Inflammatory macrophage treated with lipopolysaccharide for 4 hours (primary cell): ENCODE measurements at regions not wholly inside any gene's neighbourhood (a gene's known extent, or its start where the extent isn't known, plus 50 kb on each side); places are given as distances from the start of the nearest gene placed in this dataset.
"Not testable (repeated sequence)": the region's sequence is repeated elsewhere in the genome, so short reads cannot be mapped to it uniquely, and the experiment has no call there.

Source experiments
- DNase-seq: peaks from one replicate; pipeline ENCODE4 v3.0.0-alpha.2; 2020

GRCh38 chr15:56808160-56808559, 74.9 kb upstream of the ZNF280D start:
- DNase-seq: no peak

- no peak for DNase-seq
These were observed 72.8 kb upstream of the ZNF280D start for GRCh38 chr15:56806148-56806536.

GRCh38 chr15:56805466-56806147, 72.3 kb upstream of the ZNF280D start:
- no peak for DNase-seq

- DNase-seq: no peak
These were observed 71.6 kb upstream of the ZNF280D start for GRCh38 chr15:56804938-56805337.

GRCh38 chr15:56804279-56804678, 71.0 kb upstream of the ZNF280D start:
- DNase-seq: no peak

- no peak for DNase-seq
These were observed 68.9 kb upstream of the ZNF280D start for GRCh38 chr15:56802161-56802560.

- no peak for DNase-seq
These were observed 65.3 kb upstream of the ZNF280D start for GRCh38 chr15:56798639-56799038.

GRCh38 chr15:56797720-56798275, 64.5 kb upstream of the ZNF280D start:
- no peak for DNase-seq

GRCh38 chr15:56795502-56795901, 62.2 kb upstream of the ZNF280D start:
- no peak for DNase-seq

GRCh38 chr15:56794553-56795329, 61.4 kb upstream of the ZNF280D start:
- DNase-seq: no peak

GRCh38 chr15:56794165-56794552, 60.9 kb upstream of the ZNF280D start:
- DNase-seq: no peak

GRCh38 chr15:56792211-56792610, 58.9 kb upstream of the ZNF280D start:
- no peak for DNase-seq

- not testable (repeated sequence) for DNase-seq
These were observed 58.2 kb upstream of the ZNF280D start for GRCh38 chr15:56791521-56791920.

GRCh38 chr15:56788359-56788758, 55.0 kb upstream of the ZNF280D start:
- DNase-seq: no peak

GRCh38 chr15:56786966-56787365, 53.7 kb upstream of the ZNF280D start:
- DNase-seq: no peak

GRCh38 chr15:56783857-56784661, 50.8 kb upstream of the ZNF280D start:
- DNase-seq: no peak

- DNase-seq: no peak
These were observed 50.0 kb upstream of the ZNF280D start for GRCh38 chr15:56783156-56783856.
